Hypothalamus (tissue), 51 donors: ENCODE measurements at regions not wholly inside any gene's neighbourhood (a gene's known extent, or its start where the extent isn't known, plus 50 kb on each side); places are given as distances from the start of the nearest gene placed in this dataset.

ENCODE experiments used
- DNase-seq, 51 donors: peaks; one replicate each; lab custom pipeline; 2025; lab: John Stamatoyannopoulos, UW

GRCh38 chr9:134227451-134228411, 63.4 kb upstream of the RNU6ATAC start:
- no peak for DNase-seq

DNA sequence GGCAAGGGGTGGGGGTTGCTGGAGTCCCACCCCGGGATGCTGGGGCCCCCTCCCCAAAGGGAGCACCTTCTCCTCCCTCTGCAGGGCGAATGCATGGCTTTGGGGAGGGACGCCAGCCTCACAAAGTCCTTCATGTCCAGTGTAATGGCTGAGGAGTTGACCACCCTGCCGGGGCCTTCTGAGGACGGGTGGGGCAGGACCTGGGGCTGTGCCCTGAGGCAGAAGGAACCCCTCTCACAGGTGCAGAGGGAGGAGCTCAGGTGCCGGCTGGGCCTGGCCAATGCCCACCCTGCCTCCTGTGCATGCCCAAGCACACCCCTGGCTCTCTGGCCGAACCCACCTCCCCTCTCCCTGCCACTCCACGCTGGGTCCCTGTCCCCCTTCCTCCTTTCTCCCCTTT, 64.3 kb upstream of the RNU6ATAC start:
- DNase-seq: no peak

DNA sequence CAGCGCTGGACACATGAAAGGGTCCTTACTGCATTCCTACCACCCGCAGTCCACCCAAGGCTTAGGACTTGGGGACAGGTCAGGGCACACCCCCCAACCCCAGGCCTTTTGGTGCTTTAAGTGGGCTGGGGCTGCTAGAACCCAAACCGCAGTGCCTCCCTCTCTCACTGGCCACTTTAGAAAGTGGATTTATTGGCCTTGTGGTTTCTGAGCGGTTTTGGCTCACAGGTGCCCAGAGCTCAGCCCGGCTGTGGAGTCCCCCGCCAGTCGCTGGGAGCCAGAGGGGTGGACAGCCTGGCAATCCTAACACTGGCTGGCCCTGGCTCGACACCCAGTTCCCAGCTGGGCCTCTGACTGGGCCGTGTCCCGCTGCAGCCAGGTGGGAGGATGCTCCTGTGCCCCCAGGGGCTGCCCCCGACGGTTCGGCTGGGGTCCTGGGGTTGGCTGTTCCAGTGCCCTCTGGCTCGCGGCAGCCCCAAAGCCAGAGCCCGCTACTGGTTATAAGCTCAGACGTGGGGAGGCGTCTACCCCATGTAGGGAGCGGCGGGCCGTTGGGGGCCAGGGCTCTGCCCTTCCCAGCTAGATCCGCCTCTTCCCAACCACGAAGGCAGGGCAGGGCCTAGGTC, 65.2 kb upstream of the RNU6ATAC start:
- no peak for DNase-seq

- no peak for DNase-seq
Measured at GRCh38 chr9:134230092-134230941, 66.0 kb upstream of the RNU6ATAC start.

DNA sequence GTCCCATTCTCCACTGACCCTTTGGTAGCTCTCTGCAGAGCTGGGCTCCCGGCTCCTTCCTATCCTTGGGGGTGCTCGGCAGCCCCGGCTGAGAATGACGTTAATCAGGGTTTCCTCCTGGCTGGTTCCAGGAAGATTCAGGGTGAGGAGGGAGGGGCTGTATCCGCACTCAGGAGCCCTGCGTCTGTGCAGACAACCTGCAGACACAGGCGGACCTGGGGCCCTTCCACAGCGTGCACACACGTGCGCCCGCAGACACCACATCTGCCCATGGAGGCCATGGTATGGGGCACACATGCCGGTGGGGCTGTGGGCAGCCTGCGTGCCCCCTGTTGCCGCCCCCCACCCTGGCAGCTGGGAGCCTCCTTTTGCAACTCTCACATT, 66.6 kb upstream of the RNU6ATAC start:
- DNase-seq: no peak

- peak in 7 of 51 donors; percentile 10 to 33 (median 18) for DNase-seq
Measured at GRCh38 chr9:134231330-134231745, 67.0 kb upstream of the RNU6ATAC start.

DNA sequence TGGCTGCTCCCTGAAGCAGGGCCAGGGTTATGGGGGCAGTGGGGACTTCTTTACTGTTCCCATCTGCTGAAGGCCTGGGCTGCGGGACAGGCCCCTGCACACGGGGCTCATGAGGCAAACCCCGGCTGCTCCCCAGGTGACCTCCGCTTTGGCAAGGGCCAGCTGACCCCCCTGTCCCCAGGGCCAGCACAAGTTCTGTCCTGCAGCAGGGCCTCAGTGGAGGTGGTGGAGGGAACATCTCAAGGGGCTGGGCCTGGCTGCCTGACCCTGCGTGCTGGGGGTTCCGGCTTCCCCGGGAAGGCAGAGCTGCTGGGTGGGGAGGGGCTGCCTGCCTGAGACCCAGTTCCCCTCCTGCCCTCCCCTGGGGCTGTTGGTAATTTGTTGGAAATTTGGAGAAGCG, 67.4 kb upstream of the RNU6ATAC start:
- DNase-seq: no peak

- peak in 1 of 51 donors; percentile 16 for DNase-seq
Measured at GRCh38 chr9:134233022-134233421, 68.7 kb upstream of the RNU6ATAC start.

DNA sequence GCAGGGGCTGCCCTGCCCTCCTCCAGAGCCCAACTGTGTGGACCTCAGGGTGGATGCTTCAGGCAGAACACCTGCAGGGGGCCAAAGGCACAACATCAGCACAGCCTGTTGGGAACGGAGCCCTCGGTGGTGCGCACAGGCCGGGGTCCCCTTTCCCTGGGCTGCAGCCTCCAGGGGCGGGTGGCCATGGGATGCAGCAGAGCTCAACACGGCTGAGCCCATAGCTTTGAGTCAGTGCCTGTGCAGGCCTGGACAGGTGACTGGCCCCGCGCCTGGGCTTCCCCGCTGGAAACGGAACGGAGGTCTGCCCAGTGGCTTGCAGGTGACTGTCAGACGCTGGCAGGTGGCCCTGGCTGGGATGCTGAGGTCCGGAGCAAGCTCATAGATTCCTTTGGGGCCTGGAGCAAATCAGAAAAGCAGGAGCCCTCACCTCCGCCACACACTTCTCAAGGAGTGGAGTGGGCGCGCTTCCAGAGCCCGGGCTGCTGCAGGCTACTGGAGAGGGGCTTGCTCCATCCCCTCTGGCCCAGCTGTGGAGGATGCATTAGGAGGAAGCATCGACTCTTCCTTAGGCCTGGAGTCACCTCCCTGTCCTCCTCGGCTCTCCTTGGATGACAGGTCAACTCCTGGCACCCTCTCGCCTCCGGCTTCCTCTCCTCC, 69.8 kb upstream of the RNU6ATAC start:
- no peak for DNase-seq

DNA sequence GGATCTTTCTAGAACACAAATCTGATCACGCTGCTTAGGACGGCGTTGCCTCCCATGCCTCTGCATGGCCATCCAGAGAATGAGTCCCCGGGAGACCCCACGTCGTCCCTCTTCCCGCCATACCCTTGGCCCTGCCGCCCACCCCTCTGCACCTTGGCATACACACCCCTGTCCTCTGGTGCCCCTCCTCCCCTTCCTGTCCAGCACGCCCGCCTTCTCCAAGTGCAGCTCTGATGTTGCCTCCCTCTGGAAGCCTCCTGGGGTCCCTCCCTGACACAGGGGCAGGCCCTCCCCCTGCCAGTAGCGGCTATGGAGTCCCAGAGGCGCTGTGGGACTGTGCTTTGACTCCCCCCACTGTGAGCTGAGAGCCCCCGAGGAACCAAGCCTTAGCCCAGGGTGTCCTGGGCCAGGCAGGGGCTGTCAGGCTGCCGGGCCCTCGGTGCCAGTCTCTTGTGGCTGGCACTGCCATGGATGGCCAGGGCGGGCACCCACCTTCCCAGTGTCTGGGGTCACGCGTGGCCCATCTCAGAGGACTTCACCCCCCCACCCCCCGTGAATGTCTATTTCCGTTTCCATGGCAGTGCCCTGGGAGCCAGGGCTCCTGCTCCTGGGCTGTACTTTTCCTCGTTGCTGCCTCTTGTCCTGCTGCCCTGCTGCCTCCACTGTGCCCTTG, 70.5 kb upstream of the RNU6ATAC start:
- DNase-seq: no peak

DNA sequence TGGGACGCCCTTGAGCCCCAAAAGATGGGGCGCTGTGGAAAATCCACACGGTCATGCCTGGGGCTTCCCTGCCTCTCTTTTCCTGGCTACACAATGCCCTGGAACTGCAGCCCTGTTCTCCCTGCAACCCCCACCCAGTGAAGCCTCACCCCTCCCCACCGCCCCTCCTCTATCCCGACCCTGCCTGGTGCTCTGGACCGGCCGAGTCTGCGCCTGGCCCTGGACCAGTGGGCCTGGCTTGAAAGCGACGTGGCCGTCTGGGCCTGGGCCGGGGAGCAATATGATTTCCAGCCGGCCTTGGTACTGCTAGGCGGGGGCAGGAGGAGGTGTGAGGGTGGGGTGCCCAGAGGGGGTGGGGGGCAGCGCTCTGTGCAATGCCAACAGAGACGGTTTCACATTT, 71.0 kb upstream of the RNU6ATAC start:
- no peak for DNase-seq

GRCh38 chr9:134236001-134236421, 71.6 kb upstream of the RNU6ATAC start:
- DNase-seq: no peak

DNA sequence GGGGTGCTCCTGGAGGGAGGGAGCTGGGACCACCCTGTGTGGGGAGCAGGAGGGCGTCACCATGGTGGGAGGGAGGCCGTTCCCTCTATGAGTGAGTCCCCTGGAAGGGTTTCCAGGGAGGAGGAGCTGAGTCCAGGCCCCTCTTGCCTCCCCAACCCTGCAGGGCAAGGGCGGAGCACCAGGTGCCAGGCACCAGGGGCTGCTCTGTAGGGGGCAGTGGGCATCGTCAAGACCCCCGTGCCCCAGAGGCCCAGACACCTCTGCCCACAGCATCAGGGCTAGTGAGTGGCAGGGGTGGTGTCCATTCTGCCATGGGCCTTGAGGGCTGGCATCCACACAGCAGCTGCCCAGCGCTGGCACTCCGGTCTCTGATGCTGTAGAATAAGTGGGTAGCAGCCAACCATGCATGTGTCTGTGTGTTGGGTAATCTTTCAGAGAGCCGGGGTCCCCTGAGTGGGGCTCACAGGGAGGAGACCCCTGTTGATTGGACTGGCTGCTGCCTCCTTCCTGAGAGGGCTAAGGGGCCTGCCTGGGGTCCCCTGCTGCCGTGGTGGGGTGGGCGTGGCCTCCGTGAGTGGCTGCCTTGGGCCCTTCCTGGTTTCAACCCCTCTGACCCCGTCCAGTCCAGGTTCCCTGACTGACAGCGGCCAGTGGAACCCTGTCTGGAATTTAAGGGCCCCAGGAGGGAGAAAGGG, 72.7 kb upstream of the RNU6ATAC start:
- no peak for DNase-seq

DNA sequence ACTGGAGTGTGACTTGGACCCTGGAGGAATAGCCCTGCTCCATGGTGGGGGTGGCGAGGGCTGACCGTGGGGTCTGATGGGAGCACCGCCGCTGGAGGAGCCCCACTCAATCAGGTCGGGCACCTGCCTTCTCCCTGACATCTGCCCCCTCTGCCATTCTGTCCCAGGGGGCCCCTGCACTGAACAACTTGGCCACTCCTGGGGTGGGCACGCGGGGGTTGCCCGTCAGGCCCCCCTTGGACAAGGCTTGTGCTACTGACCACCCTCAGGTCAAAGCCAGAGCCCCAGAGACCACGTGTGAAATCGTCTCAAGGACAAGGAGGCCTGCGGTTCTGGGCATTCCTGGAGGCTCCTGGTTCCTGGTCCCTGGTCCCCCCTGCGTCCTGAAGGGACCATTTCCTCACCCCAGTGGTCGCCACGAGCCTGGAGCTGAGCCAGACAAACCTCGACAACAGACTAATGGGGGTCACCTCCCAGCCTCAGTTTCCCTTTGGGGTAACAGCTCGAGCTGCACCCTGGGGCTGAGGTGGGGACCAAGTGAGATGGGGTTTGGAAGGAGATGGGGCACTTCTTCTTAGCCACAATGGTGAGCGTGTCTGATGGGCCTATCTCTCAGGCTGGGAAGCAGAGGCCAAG, 73.4 kb upstream of the RNU6ATAC start:
- DNase-seq: no peak

GRCh38 chr9:134239130-134239903, 75.0 kb upstream of the RNU6ATAC start:
- no peak for DNase-seq

DNA sequence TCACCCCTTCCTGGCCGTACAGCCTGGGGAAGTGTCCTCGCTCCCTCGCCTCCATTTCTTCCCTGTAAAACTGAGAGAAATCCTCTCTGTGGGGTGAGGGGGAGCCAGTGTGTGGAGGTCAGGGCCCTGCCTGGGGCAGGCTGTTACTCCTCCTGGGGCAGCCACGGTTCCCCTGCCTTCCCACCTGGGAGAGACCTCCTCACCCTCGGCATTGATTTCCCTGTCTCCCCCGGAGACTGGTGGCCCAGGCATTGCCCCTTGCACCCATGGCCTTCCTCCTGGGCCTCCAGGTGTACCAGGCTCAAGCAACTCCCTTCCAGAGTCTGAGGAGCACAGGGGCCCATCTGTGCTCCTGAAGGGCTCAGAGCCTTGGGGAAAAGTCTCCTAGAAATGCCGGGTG, 75.6 kb upstream of the RNU6ATAC start:
- no peak for DNase-seq

DNA sequence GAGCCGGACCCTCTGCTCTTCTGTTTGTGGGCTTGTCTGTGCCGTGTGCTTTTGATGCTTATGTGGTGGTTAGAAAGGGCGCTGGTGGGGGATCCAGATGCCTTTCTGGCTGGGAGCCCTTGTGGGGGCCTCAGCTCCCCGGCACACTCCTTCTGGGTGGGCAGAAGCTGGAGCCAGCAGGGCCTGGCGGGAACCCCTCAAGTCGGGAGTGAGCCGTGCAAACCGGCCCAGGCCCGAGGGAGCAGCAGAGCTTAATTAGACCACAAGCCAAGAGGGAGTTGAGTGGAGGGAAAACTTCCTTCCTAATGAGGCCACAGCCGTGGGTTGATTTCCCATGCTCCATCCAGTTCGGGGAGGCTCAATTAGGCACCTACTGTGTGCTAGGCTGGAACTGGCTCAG, 76.0 kb upstream of the RNU6ATAC start:
- no peak for DNase-seq

DNA sequence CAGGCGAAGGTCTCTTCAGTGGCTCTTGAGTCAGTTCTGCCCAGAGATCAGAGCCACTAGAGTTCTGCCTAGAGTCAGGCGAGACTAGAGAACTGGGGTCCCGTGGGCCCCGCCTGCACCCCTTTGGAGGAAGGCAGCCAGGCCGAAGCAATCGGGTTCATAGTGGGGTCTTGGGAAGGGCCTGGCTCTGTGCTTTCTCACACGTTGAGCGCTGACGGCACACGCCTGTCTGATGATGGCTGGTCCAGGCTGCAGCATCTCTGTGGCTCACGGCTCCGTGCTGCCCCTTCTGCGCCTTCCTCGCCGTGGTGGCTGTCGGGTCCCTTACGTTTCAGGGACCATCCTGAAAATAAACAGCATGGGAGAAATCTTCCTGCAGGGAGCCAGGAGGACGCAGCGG, 78.3 kb upstream of the RNU6ATAC start:
- DNase-seq: no peak
